ENCODE measurements at regions not wholly inside any gene's neighbourhood (a gene's known extent, or its start where the extent isn't known, plus 50 kb on each side); places are given as distances from the start of the nearest gene placed in this dataset.
A peak's percentile ranks its signal among the peaks of the same experiment; 100 is the strongest.

DNA sequence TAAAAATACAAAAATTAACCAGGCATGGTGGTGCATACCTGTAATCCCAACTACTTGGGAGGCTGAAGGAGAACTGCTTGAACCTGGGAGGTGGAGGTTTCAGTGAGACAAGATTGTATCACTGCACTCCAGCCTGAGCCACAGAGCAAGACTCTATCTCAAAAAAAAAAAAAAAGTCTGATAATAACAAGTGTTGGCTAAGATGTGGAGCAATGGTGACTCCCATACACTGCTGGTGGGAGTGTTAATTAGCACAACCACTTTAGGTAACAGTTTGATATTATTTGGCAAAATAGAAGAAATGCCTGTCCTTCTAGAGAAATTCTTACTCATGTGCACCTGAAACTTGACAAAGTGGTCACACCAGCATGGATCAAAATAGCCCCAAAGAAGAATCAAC, 106.2 kb upstream of the SLC34A2 start:
- Histone ChIP-seq H3K36me3 (no peaks in the 10 kb centered on the region), H3K4me1 (no peaks in the 10 kb centered on the region), H3K4me3 (no peak overlapping the region), H3K27ac (no peak overlapping the region), H3K9me3 (peaks cover 0 to 3% (median 0%) of the 10 kb centered on the region in 8 donors), H3K27me3 (replicated peaks in 1 of 7) (no peaks in the 10 kb centered on the region)
- no peak for DNase-seq
- no peak for TF ChIP-seq POLR2AphosphoS5 (IDR thresholded peaks at IDR 0.05)
- no peak for TF ChIP-seq POLR2A (IDR thresholded peaks at IDR 0.05)
- intact Hi-C loops (cut with DNase I; ENCODE audit: low total_unique reads) = no loop called here

DNA sequence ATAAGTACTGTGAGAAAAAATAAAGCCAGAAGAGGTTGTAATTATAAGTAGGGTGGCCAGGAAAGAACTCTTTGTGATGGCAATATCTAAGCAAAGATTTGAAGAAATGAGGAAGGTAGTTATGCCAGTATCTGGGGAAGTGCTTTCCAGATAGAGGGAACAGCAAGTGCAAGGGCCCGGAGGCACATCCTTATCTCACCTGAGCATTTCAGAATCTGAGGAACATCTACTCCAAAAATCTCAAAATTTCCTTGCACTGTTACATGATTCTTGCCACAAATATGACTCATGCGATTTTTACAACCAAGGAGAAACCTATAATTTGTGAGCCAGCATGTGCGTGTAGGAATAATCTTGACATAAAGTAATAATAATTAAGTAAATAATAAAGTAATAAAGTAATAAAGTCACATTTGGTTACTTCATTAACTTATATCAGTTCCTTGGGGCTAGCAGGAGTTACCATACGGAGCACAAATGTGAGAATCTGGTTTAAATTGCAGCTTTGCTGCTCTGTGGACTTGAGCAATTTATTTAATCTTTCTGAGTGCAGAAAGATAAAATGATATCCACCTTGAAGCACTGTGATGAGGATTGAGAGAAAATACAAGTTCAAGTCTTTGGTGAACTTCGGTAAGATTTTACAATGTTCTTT, 105.1 kb upstream of the SLC34A2 start:
- DNase-seq = no peak
- Histone ChIP-seq H3K4me3 (no peak overlapping the region), H3K27me3 (replicated peaks in 1 of 7) (peaks cover 0 to 6% (median 0%) of the 10 kb centered on the region in 7 donors), H3K4me1 (no peaks in the 10 kb centered on the region), H3K27ac (no peak overlapping the region), H3K9me3 (peaks cover 0 to 3% (median 0%) of the 10 kb centered on the region in 8 donors), H3K36me3 (no peaks in the 10 kb centered on the region)
- intact Hi-C loops (cut with DNase I; ENCODE audit: low total_unique reads) = no loop called here
- TF ChIP-seq POLR2AphosphoS5 (IDR thresholded peaks at IDR 0.05) = no peak
- WGBS, 5 donors = 75 to 95% (median 88%) methylated on average over 5 of the region's 5 CpGs

DNA sequence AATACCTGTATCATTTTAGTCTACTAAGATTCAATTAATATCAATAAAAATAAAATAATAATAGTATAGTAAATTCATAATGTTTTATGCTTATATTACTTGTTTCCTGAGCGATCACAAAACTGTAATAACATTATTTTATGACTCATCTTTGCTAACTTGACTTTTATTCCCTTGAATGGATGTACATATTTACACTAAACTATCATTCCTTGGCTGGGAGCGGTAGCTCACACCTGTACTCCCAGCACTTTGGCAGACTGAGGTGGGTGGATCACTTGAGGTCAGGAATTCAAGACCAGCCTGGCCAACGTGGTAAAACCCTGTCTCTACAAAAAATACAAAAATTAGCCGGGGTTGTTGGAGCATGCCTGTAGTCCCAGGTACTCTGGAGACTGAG, 104.0 kb upstream of the SLC34A2 start:
- 64 to 85% (median 77%) methylated on average over 4 of the region's 4 CpGs for WGBS, 5 donors

DNA sequence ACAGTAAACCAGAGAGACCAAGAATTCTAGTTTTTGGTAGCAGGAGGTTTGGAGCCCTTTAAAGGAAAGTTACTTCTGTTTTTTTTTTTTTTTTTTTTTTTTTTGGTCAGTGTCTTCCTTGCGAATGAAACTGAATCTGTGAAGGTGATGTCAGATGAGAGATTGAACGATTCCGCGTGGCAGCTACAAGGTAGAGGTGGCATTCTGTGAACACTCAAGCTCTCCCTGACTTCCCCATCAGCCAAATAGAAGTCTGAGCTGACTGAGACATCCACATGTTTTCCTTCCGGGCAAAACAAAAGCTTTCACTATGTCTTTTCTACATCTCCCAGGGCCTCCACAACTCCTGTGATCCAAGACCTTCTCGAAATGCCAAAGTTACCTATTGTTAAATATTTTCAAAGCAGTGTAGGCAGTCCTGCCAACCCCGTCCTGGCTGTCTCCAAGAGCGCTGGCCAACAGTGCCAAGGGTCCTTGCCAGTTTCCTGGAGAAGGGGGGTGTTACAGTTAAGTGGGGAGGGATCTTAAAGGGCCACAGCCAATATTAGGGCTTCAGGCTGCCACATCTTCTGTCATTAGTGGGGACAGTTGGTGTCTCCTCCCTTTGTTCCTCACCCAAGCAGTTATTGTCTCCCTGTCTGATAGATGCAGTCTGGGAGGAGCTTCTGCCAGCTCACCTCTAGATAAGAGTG, 102.9 kb upstream of the SLC34A2 start:
- H3K36me3 ChIP-seq = no peaks in the 10 kb centered on the region
- peaks cover 0 to 11% (median 0%) of the 10 kb centered on the region in 7 donors for H3K27me3 ChIP-seq (replicated peaks in 1 of 7)
- intact Hi-C loops (cut with DNase I; ENCODE audit: low total_unique reads) = no loop called here
- TF ChIP-seq, protein P1, sequence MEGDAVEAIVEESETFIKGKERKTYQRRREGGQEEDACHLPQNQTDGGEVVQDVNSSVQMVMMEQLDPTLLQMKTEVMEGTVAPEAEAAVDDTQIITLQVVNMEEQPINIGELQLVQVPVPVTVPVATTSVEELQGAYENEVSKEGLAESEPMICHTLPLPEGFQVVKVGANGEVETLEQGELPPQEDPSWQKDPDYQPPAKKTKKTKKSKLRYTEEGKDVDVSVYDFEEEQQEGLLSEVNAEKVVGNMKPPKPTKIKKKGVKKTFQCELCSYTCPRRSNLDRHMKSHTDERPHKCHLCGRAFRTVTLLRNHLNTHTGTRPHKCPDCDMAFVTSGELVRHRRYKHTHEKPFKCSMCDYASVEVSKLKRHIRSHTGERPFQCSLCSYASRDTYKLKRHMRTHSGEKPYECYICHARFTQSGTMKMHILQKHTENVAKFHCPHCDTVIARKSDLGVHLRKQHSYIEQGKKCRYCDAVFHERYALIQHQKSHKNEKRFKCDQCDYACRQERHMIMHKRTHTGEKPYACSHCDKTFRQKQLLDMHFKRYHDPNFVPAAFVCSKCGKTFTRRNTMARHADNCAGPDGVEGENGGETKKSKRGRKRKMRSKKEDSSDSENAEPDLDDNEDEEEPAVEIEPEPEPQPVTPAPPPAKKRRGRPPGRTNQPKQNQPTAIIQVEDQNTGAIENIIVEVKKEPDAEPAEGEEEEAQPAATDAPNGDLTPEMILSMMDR (IDR thresholded peaks at IDR 0.05 in 8 of 11, conservative IDR thresholded peaks at IDR 0.05 in 3 of 11) = no peak
- TF ChIP-seq POLR2A (IDR thresholded peaks at IDR 0.05) (no peak), POLR2AphosphoS5 (IDR thresholded peaks at IDR 0.05) (no peak)
- peaks cover 0 to 3% (median 0%) of the 10 kb centered on the region in 8 donors for H3K9me3 ChIP-seq
- peak overlapping the region in 1 of 8 donors; percentile 33 for H3K4me3 ChIP-seq
- no peaks in the 10 kb centered on the region for H3K4me1 ChIP-seq
- peak overlapping the region in 4 of 8 donors; percentile 31 to 57 (median 50) for H3K27ac ChIP-seq
- WGBS, 5 donors = 38 to 60% (median 46%) methylated on average over 8 of the region's 8 CpGs
- DNase-seq = no peak

More for the DNA sequence above, 104.0 kb upstream of the SLC34A2 start:
- no peaks in the 10 kb centered on the region for H3K36me3 ChIP-seq
- H3K9me3 ChIP-seq = peaks cover 0 to 3% (median 0%) of the 10 kb centered on the region in 8 donors
- no peak overlapping the region for H3K4me3 ChIP-seq
- no peak for DNase-seq
- H3K27me3 ChIP-seq (replicated peaks in 1 of 7) = peaks cover 0 to 11% (median 0%) of the 10 kb centered on the region in 7 donors
- intact Hi-C loops (cut with DNase I; ENCODE audit: low total_unique reads) = no loop called here
- TF ChIP-seq POLR2AphosphoS5 (IDR thresholded peaks at IDR 0.05) (no peak), POLR2A (IDR thresholded peaks at IDR 0.05) (no peak)
- TF ChIP-seq, protein P1 (IDR thresholded peaks at IDR 0.05 in 8 of 11, conservative IDR thresholded peaks at IDR 0.05 in 3 of 11) = no peak
- H3K4me1 ChIP-seq = no peaks in the 10 kb centered on the region
- no peak overlapping the region for H3K27ac ChIP-seq

DNA sequence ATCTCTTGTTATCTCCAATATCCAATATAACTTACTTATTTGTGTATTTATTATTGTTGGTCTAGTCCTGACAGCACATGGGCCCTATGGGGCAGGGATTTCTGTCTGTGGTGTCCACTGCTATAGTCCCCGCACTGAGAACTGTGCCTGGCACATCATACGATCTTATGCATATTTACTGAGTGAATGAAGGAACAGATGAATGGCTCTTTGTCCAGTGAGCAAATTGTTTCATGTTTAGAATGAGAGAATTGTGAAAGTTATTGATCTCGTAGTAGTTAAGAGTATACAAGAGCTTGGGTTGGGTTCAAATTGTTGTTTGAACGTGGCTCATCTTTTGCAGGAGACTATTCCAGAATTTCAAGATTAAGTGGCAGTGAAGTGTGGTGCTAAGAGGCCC, 96.1 kb upstream of the SLC34A2 start:
- TF ChIP-seq POLR2A (IDR thresholded peaks at IDR 0.05) (no peak), POLR2AphosphoS5 (IDR thresholded peaks at IDR 0.05) (no peak)
- TF ChIP-seq, protein P1 (IDR thresholded peaks at IDR 0.05 in 8 of 11, conservative IDR thresholded peaks at IDR 0.05 in 3 of 11) = no peak
- H3K4me1 ChIP-seq = no peaks in the 10 kb centered on the region
- 81 to 92% (median 89%) methylated on average over 4 of the region's 4 CpGs for WGBS, 5 donors
- peaks cover 0 to 11% (median 0%) of the 10 kb centered on the region in 7 donors for H3K27me3 ChIP-seq (replicated peaks in 1 of 7)
- no peaks in the 10 kb centered on the region for H3K36me3 ChIP-seq
- H3K9me3 ChIP-seq = no peaks in the 10 kb centered on the region
- intact Hi-C loops (cut with DNase I; ENCODE audit: low total_unique reads) = no loop called here
- H3K27ac ChIP-seq = no peak overlapping the region
- DNase-seq = no peak
- no peak overlapping the region for H3K4me3 ChIP-seq
